ENCODE measurements at regions not wholly inside any gene's neighbourhood (a gene's known extent, or its start where the extent isn't known, plus 50 kb on each side); places are given as distances from the start of the nearest gene placed in this dataset.

DNA sequence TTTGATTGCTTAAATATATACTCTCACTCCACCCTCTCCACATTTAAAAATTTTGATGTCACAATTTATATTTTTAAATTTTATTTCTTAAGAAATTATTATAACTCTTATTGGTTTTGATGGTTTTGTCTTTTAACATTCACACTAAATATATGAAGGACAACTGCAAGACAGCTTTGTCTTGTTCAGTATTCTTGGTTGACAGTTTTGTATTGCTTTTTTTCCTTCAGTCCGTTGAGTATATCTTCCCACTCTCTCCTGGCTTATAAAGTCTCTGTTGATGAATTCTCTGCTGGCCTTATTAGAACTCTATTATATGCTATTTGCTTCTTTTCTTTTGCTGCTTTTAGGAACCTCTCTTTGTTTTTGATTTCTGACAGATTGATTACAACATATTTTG lies 392.2 kb downstream of the C6orf118 start:
- DNase-seq (ENCODE audit: low read depth in 2 of 2) = no peak

- no peak for DNase-seq (ENCODE audit: low read depth in 2 of 2)
Observed at GRCh38 chr6:164916087-164916486, 393.3 kb downstream of the C6orf118 start.

DNA sequence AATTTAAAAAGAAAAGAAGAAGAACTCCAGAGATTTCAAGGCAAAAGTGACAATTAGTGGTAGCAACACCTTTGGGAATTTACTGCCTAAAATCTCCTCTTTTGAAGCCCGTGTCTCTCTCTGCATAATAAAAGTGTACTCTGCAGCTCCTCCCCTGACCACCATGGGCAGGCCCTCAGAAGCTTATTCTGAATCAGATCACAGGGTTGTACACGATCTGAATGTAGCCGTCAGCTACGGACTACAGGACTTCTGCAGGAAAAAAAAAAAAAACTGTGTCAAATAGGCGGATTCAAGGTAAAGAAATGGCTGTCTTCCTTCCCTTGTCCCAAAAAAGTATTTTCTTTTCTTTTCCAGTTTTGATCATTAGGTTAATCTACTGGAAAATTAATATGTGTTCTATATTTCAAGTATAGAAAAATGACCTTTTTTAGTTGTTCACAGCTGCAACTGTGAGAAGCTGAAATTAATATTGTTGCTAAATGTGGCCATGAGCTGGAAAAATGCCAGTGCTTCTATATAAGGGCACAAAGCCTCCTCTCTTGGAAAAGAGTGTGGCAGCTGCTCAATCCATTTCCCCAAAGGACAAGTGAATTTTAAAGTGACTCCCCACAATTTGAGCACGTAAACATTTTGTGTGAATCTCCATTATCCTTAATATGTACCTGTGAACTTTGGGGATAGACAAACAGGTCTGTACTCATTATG lies 397.4 kb downstream of the C6orf118 start:
- DNase-seq (ENCODE audit: low read depth in 2 of 2) = no peak

GRCh38 chr6:164911151-164911550 lies 398.3 kb downstream of the C6orf118 start:
- no peak for DNase-seq (ENCODE audit: low read depth in 2 of 2)

DNA sequence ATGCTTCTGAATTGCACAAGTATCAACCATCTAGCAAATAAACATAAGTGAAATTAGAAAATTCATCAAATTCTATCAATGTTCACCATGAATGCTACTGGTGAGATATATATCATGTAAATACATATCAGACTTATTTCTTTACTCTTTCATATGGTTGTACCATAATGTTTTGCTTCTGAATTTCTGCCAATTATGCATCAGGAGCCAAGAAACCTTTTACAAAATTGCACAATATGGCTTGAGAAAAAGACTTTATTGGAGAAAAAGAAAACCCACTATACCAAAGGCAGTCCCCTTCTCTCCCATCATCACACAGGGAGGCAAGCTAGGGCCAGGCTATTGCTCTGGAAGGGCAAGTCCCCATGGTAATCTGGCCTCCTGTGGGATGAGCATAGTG lies 402.6 kb downstream of the C6orf118 start:
- DNase-seq (ENCODE audit: low read depth in 2 of 2) = no peak

DNA sequence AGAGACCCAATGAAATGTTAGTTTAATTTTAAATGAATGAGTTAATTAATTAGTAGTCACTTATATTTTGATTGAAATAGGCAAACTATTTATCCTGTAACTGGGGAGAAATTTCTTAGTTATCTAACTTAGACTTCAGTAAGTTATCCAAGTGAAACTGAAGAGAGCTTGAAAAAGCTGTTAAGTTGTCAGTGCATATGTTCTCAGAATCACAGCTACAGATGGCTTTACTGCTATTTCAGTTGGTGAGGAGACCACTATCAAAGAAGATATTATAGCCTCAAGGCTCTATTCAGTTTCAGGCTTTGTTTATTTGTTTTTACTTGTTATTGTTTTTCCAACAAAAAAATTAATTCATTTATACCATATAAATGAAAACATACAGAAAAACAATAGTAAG lies 404.1 kb downstream of the C6orf118 start:
- DNase-seq (ENCODE audit: low read depth in 2 of 2) = no peak

DNA sequence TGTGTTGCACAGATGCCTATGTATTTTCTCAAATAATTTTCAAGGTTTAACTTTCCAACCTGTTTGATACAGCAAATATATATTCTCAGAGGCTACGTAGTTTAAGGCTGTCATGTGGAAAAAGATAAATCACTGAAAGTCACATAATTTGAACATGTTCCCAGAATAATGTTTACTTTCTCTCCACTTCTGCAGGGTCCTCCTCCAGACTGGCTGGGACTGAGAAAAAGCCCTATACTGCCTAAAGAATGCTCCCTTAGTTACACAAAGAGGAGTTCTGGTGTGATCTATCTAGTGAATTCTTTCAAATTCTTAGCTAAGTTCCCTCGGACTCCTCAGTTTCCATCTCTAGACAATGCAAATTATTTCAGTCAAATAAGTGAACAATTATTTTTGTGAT lies 411.0 kb downstream of the C6orf118 start:
- DNase-seq (ENCODE audit: low read depth in 2 of 2) = no peak

GRCh38 chr6:164897523-164898235 lies 411.7 kb downstream of the C6orf118 start:
- DNase-seq (ENCODE audit: low read depth in 2 of 2) = no peak

- DNase-seq (ENCODE audit: low read depth in 2 of 2) = no peak
Observed at GRCh38 chr6:164889980-164890379, 419.4 kb downstream of the C6orf118 start.

DNA sequence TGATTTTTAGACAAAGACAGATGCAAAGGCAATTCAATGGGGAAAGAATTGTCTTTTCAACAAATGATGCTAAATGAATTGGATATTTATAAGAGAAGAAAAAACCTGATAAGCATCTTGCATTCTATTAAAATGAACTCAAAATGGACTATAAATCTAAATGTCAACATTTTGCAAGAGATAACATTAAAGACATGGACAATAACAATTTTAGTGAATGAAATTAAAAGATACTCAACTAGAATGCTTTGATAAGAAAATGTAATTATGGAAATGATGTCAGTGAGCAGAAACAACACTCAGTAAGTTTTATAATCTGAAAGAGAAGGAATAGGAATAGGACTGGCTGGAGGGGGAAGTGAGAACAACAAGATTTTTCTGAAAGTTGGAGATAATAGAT lies 421.7 kb downstream of the C6orf118 start:
- no peak for DNase-seq (ENCODE audit: low read depth in 2 of 2)

GRCh38 chr6:164882236-164882635 lies 427.2 kb downstream of the C6orf118 start:
- DNase-seq (ENCODE audit: low read depth in 2 of 2) = no peak

- DNase-seq (ENCODE audit: low read depth in 2 of 2) = no peak
Observed at GRCh38 chr6:164871783-164872182, 437.6 kb downstream of the C6orf118 start.

DNA sequence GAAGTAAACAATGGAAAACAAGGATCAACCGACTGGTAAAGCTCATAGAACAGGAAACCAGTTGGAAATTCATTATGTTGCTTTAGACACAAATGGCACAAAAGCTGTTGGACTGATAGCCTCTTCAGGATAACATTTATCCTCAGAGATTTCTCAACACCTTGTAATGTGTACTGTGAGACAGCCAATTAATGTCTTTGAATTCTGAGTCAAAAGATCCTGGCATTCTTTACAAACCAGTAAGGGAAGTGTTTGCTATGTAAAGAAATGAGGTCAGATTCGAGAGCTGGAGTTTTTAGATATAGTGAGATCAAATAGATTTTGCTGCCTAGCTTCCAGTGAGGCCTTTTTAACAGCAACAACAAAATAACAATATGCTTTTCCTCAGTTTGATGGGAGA lies 439.2 kb downstream of the C6orf118 start:
- no peak for DNase-seq (ENCODE audit: low read depth in 2 of 2)

DNA sequence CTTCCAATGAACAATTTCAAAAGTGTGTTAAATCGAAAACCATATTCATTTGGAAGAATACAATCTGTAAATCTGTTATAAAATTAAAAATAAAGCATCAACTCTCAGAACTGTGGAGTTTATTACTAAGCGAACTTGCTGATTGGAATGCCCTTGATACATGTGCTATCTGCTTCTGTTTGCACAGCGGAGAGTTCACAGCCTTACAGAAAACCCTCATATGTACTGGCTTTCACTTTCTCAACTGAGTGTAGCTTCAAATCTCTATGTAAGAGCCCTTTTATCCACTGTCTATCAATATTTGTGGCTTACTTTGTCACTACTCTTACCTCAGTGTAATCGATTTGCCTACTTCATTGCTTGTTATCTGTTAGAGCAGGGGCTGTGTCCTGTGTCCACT lies 447.4 kb downstream of the C6orf118 start:
- DNase-seq (ENCODE audit: low read depth in 2 of 2) = no peak

GRCh38 chr6:164859816-164860215 lies 449.6 kb downstream of the C6orf118 start:
- no peak for DNase-seq (ENCODE audit: low read depth in 2 of 2)

DNA sequence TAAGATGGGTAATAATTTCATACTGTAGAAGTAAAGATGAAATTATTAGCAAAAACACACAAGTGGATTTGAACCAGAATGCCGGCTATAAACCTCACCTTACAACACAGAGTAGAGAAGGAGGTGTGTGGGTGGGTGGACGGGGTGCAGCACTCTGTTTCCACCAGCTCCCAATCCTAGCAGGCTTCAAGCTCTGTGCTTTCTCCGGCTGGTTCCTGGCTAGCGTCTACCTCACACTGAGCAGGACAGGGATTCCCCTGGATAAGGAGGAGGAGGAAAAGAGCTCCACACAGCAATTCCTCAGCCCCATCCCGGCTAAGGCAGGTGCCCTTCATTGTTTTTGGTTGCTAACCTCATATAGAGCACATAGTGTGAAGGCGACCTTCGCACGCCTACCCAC lies 453.3 kb downstream of the C6orf118 start:
- no peak for DNase-seq (ENCODE audit: low read depth in 2 of 2)

GRCh38 chr6:164855281-164855680 lies 454.1 kb downstream of the C6orf118 start:
- no peak for DNase-seq (ENCODE audit: low read depth in 2 of 2)

DNA sequence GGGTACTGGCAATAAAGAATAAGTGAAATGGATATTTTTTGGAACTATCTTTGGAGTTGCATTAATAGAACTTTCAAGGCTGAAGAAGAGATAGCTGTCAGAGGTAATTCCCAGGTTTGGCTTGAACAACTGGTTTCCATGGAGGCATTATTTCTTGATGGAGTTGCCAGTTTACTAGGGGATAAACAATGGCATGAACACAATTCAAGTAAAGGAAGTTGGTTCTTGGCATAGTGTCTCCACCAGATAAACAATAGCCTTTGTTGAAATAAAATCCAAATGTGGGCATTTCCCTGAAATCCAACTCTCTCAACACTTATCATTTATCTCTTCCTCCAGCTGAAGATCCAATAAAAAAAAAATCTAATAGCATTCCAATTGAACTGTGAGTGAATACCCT lies 454.9 kb downstream of the C6orf118 start:
- DNase-seq (ENCODE audit: low read depth in 2 of 2) = no peak

GRCh38 chr6:164845773-164846172 lies 463.6 kb downstream of the C6orf118 start:
- no peak for DNase-seq (ENCODE audit: low read depth in 2 of 2)

DNA sequence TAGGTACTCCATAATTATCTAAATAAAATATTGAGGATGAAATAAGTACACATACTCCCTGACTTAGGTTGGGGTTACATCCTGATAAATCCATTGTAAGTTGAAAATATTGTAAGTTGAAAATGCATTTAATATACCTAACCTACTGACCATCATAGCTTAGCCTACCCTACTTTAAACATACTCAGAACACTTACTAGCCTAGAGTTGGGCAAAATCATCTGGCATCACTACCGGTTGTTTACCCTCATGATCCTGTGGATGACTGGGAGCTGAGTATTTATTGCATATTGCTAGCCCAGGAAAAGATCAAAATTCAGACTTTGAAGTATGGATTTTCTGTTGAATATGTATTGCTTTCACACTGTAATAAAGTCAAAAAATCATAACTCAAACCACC lies 467.3 kb downstream of the C6orf118 start:
- no peak for DNase-seq (ENCODE audit: low read depth in 2 of 2)

GRCh38 chr6:164838068-164838615 lies 471.3 kb downstream of the C6orf118 start:
- no peak for DNase-seq (ENCODE audit: low read depth in 2 of 2)

DNA sequence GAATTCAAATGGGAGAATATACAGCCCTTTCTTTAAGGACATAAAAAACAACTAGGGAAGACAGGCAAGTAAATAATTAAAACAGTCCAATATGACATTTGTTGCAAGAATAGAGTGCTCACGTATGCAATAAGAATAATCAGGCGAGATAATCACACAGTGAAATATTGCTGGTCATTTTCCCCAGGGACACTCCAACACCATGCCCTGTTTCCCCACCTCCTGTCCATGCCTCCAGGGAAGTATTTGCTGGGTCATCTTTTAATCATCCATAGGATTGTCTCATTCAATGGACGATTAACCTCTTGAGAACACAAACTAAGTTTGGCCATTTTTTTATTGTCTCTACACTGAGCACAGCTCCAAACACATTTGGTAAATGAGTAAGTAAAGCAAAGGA lies 472.9 kb downstream of the C6orf118 start:
- no peak for DNase-seq (ENCODE audit: low read depth in 2 of 2)

GRCh38 chr6:164832410-164832809 lies 477.0 kb downstream of the C6orf118 start:
- no peak for DNase-seq (ENCODE audit: low read depth in 2 of 2)

Measured in stimulated activated CD8-positive, alpha-beta memory T cell treated with anti-CD3 and anti-CD28 coated beads, Interleukin-2, amount 100 ng/mL, for 1 hour (primary cell).